PC-9 (cell line): ENCODE measurements at regions not wholly inside any gene's neighbourhood (a gene's known extent, or its start where the extent isn't known, plus 50 kb on each side); places are given as distances from the start of the nearest gene placed in this dataset.

Source experiments
- EZH2 ChIP-seq: fragments of 200-600 bp; sonication (generic); IDR thresholded peaks from 2 replicates; pipeline ENCODE4 v1.8.0; 2017; ENCODE audit warnings: antibody characterized with exemption, low read depth
- TF ChIP-seq, protein P1 (sequence below): fragments of 200-600 bp; sonication (generic); conservative IDR thresholded peaks from 2 replicates; pipeline ENCODE4 v1.6.1; 2017; ENCODE audit warnings: mixed run types, antibody characterized with exemption, mild to moderate bottlenecking, moderate library complexity

DNA sequence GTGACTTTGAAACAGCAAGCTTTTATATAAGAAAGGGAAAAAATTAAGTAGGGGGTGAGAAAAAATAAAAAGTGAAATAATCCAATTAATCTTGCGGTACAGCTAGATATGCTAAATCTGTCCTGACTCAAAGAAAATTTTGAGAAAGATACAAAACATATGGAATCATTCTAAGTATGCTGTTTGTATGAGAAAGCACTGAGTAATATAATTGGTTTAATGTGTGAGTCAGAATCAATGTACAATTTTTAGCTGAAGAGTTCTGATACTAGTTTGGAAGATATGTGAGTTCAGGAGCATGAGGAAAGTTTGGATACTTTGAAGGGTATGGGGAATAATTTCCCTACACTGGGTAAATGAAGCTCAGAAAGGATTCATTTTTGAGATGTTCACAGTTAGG is 190.9 kb upstream of the RASSF8 start:
- TF ChIP-seq, protein P1, sequence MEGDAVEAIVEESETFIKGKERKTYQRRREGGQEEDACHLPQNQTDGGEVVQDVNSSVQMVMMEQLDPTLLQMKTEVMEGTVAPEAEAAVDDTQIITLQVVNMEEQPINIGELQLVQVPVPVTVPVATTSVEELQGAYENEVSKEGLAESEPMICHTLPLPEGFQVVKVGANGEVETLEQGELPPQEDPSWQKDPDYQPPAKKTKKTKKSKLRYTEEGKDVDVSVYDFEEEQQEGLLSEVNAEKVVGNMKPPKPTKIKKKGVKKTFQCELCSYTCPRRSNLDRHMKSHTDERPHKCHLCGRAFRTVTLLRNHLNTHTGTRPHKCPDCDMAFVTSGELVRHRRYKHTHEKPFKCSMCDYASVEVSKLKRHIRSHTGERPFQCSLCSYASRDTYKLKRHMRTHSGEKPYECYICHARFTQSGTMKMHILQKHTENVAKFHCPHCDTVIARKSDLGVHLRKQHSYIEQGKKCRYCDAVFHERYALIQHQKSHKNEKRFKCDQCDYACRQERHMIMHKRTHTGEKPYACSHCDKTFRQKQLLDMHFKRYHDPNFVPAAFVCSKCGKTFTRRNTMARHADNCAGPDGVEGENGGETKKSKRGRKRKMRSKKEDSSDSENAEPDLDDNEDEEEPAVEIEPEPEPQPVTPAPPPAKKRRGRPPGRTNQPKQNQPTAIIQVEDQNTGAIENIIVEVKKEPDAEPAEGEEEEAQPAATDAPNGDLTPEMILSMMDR: no peak
- TF ChIP-seq EZH2: no peak
